Fibroblast of the aortic adventitia (primary cell): ENCODE measurements at regions not wholly inside any gene's neighbourhood (a gene's known extent, or its start where the extent isn't known, plus 50 kb on each side); places are given as distances from the start of the nearest gene placed in this dataset.

Source experiments
- DNase-seq: peaks from one replicate; pipeline ENCODE4 v3.0.0-alpha.2; 2010; ENCODE audit warnings: low read depth
- H3K4me3 ChIP-seq: 2 replicates; pipeline ENCODE4 v1.5.1; 2011; ENCODE audit warnings: low read depth, mild to moderate bottlenecking, control low read depth, low read length, moderate library complexity
- CTCF ChIP-seq: IDR thresholded peaks from 2 replicates; pipeline ENCODE4 v1.5.1; 2011; ENCODE audit warnings: mild to moderate bottlenecking, low read length, control low read depth, inconsistent platforms; ENCODE audit not compliant: insufficient read depth

GRCh38 chr20:40592941-40593340 lies 96.1 kb downstream of the MAFB start:
- H3K4me3 ChIP-seq = no peak overlapping the region
- DNase-seq = no peak
- no peak for TF ChIP-seq CTCF

GRCh38 chr20:40591536-40591935 lies 97.5 kb downstream of the MAFB start:
- TF ChIP-seq CTCF = no peak
- H3K4me3 ChIP-seq = no peak overlapping the region
- no peak for DNase-seq

- DNase-seq = no peak
- TF ChIP-seq CTCF = no peak
- H3K4me3 ChIP-seq = no peak overlapping the region
Measured at GRCh38 chr20:40591119-40591518, 97.9 kb downstream of the MAFB start.

- no peak for TF ChIP-seq CTCF
- no peak for DNase-seq
- no peak overlapping the region for H3K4me3 ChIP-seq
Measured at GRCh38 chr20:40589581-40589980, 99.5 kb downstream of the MAFB start.

GRCh38 chr20:40588891-40589290 lies 100.1 kb downstream of the MAFB start:
- no peak for TF ChIP-seq CTCF
- no peak overlapping the region for H3K4me3 ChIP-seq
- no peak for DNase-seq

- DNase-seq = no peak
- TF ChIP-seq CTCF = no peak
- H3K4me3 ChIP-seq = no peak overlapping the region
Measured at GRCh38 chr20:40587038-40587437, 102.0 kb downstream of the MAFB start.

GRCh38 chr20:40584130-40584809 lies 104.8 kb downstream of the MAFB start:
- DNase-seq = no peak
- TF ChIP-seq CTCF = no peak
- no peak overlapping the region for H3K4me3 ChIP-seq
